ENCODE measurements at regions not wholly inside any gene's neighbourhood (a gene's known extent, or its start where the extent isn't known, plus 50 kb on each side); places are given as distances from the start of the nearest gene placed in this dataset.

DNA sequence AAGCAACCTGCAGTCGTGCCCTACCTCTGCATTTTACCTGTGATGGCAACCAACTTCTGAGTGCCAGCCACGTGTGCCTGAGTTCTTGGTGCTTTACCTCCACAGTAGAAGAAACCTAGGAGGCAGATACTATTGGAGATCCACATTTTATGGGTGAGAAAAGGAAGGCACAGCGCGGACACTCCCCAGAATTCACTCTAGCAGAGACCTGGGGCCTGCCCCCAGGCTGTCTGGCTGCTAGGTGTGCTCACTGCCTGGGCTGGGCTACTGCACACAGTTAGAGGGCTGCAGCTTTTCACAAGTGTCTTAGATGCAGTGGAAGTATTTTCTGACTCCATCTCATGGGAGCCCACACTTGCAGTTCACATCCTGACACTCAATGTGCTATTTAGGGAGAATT, 598.8 kb upstream of the ADAMTS16 start:
- DNase-seq: no peak

DNA sequence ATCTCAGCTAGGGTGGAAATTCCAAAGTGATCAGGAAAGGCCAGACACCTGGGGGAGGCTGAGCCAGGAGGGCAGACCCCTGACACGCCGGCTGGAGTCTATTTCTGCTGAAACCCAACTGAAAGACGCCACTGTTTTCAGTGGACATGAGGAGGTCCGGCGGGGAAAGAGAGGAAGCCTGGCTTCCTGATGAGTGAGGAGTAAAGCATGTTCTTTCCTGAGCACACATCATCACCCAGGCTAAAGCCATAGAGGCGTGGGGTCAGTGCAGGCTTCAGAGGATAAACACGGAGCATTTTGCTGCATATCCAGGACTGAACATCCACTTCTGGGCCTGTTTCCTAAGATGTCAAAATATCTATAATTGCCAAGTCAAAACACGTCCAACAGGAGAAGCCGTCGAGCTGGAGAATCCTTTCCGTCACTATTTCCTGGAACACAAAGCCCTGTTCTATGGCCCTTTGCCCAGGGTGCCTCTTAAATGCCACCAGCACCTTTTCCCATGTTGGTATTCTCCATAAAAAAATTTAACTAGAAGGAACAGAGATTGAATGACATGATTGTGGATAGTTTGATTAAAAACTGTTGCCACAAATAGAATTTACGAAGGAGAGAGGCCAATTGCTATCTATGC, 597.9 kb upstream of the ADAMTS16 start:
- DNase-seq: no peak

DNA sequence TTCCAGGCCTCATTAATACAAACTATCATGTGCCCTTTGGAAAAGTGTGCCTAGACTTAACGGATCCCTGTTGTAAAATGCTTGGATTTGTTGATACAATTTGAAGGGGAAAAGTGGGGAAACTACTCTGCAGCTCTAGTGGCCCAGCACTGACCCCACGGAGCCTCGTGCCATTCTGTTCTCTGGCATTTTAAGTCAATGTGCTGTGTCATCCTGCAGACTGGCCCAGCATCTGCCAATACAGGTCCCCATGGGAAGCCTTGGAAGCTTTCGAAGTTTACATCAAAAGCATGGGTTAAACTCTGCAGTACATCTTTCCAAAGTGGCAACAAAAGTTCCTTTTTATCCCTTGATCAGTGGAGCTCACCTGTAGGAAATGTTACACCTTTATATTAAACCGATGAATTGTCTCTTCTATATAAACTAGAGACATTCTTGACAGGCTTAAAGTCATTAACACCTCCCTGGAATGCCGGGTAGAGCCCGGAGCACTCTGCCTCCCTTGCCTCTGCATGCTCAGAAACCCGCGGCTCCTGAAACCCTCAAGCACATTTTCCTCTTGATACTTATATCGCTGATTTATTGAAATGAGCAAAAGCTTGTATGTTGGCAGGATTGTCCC, 596.0 kb upstream of the ADAMTS16 start:
- no peak for DNase-seq

DNA sequence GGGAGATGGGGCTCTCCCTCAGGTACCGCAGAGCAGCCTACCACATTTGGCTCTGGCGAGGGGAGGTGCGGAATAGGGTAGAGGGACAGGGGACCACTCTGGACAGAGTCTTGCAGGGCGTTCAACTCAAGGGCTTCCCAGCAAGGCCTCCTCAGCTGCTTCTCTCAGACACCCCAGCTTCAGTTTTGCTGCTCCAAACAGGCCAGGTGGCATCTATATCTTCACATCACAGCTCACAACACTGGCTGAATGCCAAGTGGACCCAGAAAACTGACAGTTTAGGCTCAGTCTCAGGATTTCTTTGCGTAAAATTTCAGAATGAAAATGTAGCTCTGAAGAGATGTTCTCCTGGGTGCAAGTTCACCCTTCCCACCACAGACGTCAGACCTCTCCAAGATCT, 592.6 kb upstream of the ADAMTS16 start:
- no peak for DNase-seq

DNA sequence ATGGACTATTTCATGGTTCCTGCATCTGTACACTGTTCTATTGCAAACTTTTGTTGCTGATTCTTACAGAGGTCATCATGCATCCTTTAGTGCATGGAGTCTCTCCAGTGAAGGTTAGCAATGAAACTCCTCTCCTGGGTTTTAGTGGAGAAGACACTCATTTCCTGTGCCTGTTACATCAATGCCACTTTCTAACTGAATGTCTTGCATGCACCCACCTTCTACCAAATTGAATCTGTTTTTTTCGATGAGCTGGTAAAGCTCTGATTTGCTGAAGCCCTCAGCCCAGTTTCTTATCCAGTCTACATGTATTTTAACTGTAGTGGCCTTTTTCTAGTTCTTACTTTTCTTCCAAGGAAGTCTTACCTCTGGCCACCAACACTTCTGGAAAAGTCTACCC, 591.8 kb upstream of the ADAMTS16 start:
- no peak for DNase-seq

DNA sequence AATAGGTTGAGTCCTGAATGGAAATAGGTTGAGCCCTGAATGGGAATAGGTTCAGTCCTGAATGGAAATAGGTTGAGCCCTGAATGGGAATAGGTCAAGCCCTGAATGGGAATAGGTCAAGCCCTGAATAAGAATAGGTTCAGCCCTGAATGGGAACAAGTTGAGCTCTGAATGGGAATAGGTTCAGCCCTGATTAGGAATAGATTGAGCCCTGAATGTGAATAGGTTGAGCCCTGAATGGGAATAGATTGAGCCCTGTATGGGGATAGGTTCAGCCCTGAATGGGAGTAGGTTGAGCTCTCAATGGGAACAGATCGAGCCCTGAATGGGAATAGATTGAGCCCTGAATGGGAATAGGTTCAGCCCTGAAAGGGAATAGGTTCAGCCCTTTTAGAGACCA, 590.8 kb upstream of the ADAMTS16 start:
- no peak for DNase-seq

DNA sequence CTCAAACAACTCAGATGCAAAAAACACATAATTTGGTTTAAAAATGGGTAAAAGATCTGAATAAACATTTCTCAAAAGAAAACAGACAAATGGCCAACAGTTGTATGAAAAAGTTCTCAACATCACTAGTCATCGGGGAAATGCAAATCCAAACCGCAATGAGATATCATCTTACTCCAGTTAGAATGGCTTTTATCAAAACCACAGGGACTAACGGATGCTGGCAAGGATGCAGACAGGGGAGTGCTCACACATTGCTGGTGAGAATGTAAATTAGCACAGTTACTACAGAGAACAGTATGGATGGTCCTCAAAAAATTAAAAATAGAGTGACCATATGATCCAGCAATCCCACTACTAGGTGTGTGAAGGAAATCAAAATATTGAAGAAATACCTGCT, 589.1 kb upstream of the ADAMTS16 start:
- no peak for DNase-seq

DNA sequence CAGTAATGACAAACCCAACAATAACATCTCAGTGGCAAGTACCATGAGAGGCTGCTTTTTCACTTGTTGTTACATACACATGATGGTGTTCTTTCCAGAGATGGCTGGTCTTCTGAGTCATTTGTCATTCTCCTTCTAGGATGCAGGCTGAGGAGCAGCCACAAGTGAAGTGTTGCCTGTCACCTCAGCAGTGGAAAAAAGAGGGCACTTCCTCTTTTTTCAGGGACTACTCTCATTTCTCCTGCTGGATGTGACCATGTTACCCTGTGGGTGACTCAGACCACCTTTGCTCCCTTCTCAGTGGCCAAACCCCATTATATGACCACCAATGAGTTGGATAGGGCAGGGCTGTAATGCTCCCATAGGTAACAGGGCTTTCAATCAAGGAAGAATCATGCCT, 587.0 kb upstream of the ADAMTS16 start:
- no peak for DNase-seq

DNA sequence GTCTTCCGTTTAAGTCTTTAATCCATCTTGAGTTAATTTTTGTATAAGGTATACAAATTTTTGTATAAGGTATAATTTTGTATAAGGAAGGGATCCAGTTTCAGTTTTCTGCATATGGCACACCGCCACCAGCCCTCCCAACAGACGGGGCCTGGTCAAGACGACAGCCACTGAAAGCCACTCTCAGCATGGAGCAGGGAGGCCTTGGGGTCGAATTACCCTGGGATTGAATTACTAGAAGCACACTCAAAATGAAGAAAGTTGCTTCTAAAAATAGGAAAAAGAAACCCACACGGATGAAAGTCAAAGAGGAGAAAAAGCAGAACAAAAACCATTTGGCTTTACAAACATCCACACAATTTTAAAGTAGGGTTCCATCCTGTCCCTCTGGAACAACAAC, 586.2 kb upstream of the ADAMTS16 start:
- no peak for DNase-seq

DNA sequence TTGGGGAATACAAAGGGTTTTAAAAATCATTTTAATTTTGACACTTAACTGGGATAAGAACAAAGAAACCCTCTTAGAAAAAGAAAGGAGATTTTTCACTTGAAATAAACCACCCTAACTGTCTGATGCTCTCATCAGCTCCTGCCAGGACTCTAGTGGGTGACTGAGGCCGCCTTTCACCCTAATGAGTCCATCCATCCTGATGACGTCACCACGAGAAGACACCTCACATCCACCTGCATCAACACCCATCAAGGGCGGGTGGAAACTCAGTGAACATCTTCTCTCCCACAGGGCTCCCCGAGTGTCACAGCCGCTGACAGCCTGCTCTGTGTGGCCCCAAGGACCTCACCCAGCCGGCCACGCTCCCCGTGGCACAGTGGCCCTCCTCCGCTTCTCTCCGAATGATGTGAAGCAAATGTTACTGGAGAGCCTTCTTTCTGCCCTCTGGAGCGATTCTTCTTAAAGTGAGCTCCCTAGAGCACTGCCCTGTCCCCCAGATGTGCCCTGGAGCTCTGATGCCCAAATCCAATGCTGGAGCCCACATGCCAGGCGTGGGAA, 584.3 kb upstream of the ADAMTS16 start:
- DNase-seq: no peak

DNA sequence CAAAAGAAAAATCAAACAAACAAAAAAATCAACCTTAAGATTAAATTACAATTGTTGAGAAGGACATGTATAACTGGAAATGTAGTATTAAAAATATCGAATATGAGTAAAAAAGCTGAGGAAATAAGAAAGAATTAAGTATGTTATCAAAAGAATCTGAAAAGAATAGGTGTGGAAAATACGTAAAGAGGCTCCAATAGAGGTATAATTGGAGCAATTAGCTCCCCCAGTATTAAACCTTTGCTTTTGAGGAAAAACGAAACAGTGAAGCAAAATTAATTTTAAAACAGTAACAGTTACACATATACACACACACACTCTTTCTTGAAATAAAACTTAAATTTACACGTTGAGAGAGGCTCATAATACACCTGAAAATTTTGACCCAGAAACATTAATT, 578.7 kb upstream of the ADAMTS16 start:
- DNase-seq: no peak

DNA sequence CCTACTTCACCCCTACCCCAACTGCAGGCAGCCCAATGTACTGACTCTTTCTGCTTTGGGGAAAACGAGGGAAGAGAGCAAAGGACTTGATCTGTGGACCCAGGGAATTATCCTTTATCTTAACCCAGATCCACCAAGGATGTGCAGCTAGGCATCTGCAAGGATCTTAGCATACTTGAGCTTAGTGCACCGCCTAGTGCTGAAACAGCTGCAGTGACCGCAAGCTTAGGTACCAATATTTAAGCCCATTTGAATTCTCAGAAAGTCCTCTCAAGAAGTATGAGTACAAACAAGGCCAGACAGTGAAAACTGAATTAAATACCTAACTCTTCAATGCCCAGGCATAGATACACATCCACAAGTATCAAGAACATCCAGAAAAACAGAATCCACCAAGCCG, 576.7 kb upstream of the ADAMTS16 start:
- DNase-seq: no peak

DNA sequence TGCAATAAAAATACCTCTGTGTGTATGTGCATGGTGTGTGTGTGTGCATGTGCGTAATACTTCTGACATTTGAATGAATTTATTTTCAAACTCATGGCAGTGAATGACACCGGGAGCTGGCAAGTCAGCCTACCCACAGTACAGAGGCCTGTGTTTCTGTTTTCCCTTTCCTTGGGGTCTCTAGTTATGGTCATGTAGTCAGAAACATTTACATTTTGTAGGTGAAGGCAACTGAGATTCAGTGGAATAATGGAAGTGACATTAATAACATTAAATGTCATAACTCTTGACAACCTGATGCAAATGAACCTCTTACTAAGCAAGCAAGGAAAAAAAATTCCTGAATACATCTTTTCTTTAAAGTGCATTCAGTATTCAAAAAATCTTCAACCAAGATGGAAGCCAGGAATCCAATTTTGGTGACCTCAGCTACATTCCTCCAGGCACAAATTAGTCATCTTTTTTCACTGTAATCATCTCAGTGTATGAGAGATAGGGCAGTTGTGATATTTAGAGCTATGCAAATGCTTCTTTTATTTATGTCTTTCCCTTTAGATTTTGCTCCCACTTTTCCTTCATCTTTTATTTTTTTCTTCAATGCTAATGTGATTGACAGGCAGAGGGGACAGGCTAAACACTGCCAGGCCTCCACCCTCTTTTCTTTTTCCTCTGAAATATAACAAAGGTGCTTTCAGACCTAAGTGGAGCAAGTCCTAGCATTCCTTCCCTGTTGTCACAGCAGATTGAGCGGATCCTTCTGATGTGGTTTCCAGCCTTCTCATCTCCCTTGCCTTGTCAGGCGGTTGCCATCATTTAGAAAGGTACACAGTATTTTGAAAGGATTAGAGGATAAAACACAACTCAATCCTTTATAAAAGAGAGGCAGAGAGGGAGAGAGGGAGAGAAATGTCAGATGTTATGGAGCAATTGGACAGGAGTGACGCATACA, 569.8 kb upstream of the ADAMTS16 start:
- no peak for DNase-seq

DNA sequence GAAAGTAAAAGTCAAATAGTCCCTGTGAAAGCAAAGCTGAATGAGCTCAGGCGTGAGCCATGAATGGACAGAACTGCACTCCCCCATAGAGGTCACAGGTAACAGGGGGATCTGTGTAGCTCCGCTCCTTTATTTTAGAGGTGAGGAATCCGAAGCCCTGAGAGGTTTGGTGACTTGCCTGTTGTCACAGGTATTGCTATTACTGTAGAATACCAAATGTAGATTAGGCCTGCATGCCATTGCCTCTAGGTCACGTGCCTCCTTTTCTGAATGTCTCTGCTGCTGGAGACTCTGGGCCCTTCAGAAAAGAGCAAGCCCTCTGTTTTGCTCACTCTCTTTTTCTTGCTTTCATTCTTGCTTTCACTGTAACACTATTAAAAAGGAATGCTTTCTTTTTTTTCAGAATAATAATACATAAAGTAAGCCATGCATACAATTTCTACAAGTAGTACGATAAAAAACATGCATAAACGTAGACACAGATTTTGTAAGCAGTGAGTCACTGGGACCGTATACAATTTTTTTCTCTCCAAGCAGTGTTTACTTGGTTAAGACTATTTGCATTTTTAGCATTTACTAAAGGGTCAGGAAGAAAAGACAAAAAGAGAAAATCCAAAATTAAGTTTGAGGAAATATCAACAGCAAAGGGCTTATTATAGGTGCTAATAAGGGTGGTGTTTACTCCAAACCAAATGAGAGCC, 568.7 kb upstream of the ADAMTS16 start:
- no peak for DNase-seq

DNA sequence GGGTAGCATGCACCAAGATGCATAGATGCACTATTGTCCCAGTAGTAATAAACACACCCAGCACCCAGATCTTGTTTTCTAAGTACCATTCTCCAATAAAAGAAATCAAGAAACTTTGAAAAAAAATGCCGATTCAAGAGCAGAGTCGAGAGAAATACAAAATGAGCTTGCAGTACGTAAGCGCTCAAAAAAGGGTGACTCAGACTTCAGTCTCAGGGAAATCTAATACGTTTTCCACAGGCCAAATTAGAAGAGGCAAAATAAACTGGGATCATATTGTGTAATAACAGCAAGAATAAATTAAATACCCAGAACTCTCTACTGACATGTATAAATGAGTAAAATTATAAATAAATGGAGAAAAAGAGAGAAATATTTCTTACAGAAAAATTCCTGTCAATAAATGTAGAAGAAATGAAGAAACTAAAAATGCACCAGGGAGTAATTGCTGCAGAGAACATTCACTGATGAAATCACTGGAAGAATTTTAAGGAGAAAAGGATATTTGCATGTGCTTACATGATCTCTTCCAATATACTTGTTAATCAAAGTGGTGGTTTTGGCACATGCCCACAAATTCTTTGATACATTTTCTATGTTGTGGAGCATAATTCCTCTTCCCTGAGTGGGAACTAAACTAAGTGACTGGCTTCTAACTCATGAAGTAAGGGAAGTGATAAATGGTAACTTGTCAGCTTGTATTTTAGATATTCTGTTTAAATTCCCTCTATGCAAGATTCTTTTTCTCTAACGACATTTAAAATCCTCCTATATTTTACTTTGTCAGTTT, 567.6 kb upstream of the ADAMTS16 start:
- DNase-seq: no peak

DNA sequence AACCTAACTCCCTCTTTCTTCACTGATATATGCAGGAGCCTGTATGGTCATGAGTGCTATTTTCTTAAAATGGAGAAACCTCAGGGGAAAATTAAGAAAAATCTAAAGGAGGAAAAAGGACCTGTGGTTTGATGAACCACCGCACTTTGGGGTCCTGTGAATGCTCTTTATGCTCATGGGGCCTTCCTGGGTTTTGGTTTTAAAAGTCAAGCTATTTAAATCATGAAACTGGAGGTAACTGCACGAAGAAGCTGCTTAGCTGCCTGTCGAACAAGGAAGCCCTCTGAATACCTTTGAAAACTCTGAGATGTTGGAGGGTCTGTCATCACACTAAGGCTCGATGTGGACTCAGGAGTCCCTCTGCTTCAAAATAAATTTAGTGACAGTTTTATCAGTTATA, 564.5 kb upstream of the ADAMTS16 start:
- DNase-seq: no peak

DNA sequence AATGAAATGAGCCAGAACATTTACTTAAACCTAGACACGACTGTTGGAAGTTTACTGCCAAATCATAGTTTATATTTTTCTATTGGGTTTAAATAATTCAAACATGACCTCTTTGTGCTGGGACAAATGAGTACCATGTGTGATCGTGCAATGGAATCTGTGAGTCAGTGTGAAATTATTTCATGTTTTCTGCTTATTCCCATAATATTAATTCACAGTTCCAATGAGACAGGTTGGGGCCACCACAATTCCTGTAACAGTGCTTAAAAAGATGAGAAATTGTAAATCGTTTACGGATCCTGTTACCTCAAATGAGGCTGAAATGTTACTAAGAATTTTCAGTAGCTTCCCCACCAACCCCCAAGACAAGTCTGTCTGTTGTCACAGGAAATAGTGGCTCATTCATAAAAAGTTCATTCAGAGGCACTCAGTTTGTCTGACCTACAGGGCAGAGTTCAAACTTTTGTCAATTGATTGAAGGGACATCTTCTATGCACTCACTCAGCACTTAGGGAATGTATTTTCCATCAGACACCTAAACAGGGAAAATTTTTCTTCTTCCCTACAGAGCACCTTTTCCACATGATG, 563.9 kb upstream of the ADAMTS16 start:
- DNase-seq: no peak

DNA sequence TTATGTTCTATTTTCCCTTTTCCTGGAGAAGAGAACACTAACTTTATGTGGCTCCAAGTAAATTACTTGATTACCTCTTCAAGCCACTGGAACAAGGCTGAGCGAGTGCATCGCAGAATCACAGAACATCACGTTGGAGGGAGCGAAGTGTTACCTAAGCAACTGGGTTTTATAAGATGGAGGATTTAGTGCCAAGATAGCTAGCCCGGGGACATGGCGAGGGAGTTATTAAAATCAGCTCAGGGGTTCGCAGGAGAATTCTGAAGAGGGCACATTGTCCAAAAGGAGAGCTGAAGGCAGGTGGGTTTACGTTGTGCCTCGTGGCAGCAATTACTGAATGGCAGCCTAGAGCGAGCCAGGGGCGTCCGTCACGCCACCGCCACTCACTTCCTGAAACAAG, 563.2 kb upstream of the ADAMTS16 start:
- no peak for DNase-seq

DNA sequence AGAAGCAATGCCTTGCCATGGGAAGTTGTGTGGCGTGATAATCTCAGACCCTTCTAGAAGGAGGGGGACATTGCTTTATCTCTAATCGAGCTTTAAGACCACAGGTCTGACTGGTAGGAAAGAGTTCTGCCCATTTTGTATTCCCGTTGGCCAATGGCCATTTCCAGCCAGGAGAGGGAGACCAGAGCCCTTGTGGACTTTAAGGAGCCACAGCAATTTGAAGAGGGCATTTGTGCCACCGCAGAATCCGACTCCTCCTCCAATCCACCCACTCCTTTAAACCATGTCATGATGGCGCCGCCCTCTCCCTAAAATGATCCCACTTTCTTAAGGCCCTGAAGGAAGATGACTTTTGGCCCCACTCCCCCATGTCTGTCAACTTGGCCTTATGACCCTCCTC, 560.5 kb upstream of the ADAMTS16 start:
- no peak for DNase-seq

DNA sequence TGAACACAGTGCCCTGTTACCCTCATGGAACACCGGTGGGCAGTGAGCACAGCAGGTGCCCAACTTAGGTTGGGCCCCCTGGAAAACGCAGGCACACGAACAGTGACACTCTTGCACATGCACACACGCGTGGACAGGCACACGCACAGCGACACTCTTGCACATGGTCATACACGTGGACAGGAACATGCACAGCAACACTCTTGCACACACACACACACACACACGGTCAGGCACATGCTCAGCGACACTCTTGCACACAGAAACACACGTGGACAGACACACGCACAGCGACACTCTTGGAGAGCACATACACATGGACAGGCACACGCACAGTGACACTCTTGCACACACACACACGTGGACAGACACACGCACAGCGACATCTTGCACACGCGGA, 559.4 kb upstream of the ADAMTS16 start:
- no peak for DNase-seq

DNA sequence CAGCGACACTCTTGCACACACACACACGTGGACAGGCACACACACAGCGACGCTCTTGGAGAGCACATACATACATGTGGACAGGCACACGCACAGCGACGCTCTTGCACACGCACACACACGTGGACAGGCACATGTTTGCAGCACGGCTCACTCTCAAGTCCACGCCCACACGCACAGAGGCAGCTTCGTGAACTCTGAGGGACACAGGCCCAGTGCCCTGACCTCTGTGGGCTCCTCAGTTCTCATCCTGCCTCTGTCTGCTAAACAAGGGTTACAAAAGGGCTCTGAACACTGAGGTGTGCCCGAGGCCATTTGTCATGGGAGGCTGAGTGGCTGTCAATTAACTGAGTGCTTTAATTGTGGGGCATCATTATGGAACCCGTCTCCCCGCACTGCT, 558.8 kb upstream of the ADAMTS16 start:
- no peak for DNase-seq

DNA sequence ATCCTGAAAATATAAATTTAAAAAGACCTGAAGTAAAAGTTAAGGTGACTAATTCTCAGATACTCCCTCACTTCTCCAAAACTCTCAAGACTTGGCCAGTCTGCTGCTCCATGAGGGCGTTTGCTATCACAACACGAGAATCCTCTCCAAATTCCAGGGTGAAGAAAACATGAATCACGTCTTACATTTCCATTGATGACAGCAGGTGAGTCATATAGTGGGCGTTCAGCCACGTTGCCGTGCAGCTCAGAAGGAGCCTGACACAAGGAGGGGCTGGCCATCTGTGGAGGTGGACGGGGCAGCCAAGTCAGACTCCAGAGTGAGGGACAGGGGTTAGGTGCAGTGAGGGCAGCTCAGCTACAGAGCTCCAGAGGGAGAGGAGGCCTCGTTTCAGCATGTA, 555.1 kb upstream of the ADAMTS16 start:
- no peak for DNase-seq

All from T1000 (cell line).